SK-N-SH (cell line): ENCODE measurements at regions not wholly inside any gene's neighbourhood (a gene's known extent, or its start where the extent isn't known, plus 50 kb on each side); places are given as distances from the start of the nearest gene placed in this dataset.
A peak's percentile ranks its signal among the peaks of the same experiment; 100 is the strongest.

Experiments
- CTCF ChIA-PET: fragments of 300-600, 350-600 bp; formaldehyde crosslinking; extraction: SDS; loops from one replicate; lab custom pipeline; 2021; lab: Yijun Ruan, JAX
- POLR2A ChIA-PET: fragments of 350-600 bp; sonication (Branson Sonifier 250); formaldehyde crosslinking; extraction: SDS; loops from one replicate; lab custom pipeline; 2020; ENCODE audit warnings: antibody characterized with exemption, inconsistent platforms; lab: Yijun Ruan, JAX
- DNase-seq: peaks from one replicate; pipeline ENCODE4 v3.0.0; 2012
- H2AFZ ChIP-seq: fragments of 200-600 bp; sonication (generic); 2 replicates; pipeline ENCODE4 v1.8.1; 2016; ENCODE audit warnings: antibody characterized with exemption, mild to moderate bottlenecking, low read depth
- H3F3A ChIP-seq: fragments of 200-600 bp; sonication (generic); replicated peaks from 2 replicates; pipeline ENCODE3; 2016; ENCODE audit warnings: antibody characterized with exemption, mild to moderate bottlenecking; ENCODE audit not compliant: insufficient read depth
- H3K27ac ChIP-seq, 2 experiments: fragments of 200-500 bp in 1 of 2; fragments of 200-600 bp in 1 of 2; sonication (Bioruptor generic) in 1 of 2; sonication (generic), shearing (Covaris generic) in 1 of 2; 2 replicates each; pipeline versions ENCODE4 v1.5.1 to v1.6.1; 2014 to 2016; ENCODE audit warnings: low read depth in 2 of 2, inconsistent platforms in 1 of 2, low read length in 1 of 2, mild to moderate bottlenecking in 1 of 2, mixed read lengths in 1 of 2
- H3K27me3 ChIP-seq: fragments of 200-600 bp; sonication (generic), shearing (Covaris generic); 2 replicates; pipeline ENCODE4 v1.6.1; 2016; ENCODE audit warnings: mixed run types; ENCODE audit not compliant: insufficient read depth
- H3K36me3 ChIP-seq, 2 experiments: fragments of 200-500 bp in 1 of 2; fragments of 200-600 bp in 1 of 2; sonication (Bioruptor generic) in 1 of 2; sonication (generic) in 1 of 2; replicated peaks in 1 of 2; 2 replicates each; pipeline versions ENCODE3 to v1.5.1; 2014 to 2016; ENCODE audit warnings: low read length in 1 of 2, mild to moderate bottlenecking in 1 of 2; ENCODE audit not compliant: insufficient read depth in 2 of 2, control insufficient read depth in 1 of 2
- H3K4me1 ChIP-seq, 2 experiments: fragments of 200-500 bp in 1 of 2; fragments of 200-600 bp in 1 of 2; sonication (Bioruptor generic) in 1 of 2; sonication (generic), shearing (Covaris generic) in 1 of 2; 2 replicates each; pipeline versions ENCODE4 v1.5.1 to v1.6.1; 2014 to 2016; ENCODE audit warnings: low read depth in 1 of 2, low read length in 1 of 2, mixed run types in 1 of 2; ENCODE audit not compliant: insufficient read depth in 2 of 2, control insufficient read depth in 1 of 2
- H3K4me2 ChIP-seq: fragments of 200-600 bp; sonication (generic), shearing (Covaris generic); 2 replicates; pipeline ENCODE4 v1.6.1; 2017; ENCODE audit warnings: mixed run types
- H3K4me3 ChIP-seq, 2 experiments: fragments of 200-500 bp in 1 of 2; fragments of 200-600 bp in 1 of 2; sonication (Bioruptor generic) in 1 of 2; sonication (generic), shearing (Covaris generic) in 1 of 2; 2 replicates each; pipeline versions ENCODE4 v1.5.1 to v1.8.1; 2014 to 2016; ENCODE audit warnings: low read depth in 2 of 2, inconsistent platforms in 1 of 2, low read length in 1 of 2, mild to moderate bottlenecking in 1 of 2, mixed read lengths in 1 of 2, moderate library complexity in 1 of 2
- H3K79me2 ChIP-seq: fragments of 200-600 bp; sonication (generic); 2 replicates; pipeline ENCODE4 v1.8.1; 2017; ENCODE audit warnings: mild to moderate bottlenecking; ENCODE audit not compliant: insufficient read depth
- H3K9ac ChIP-seq: fragments of 200-600 bp; sonication (generic); 2 replicates; pipeline ENCODE4 v1.6.1; 2017; ENCODE audit warnings: mixed run types
- H3K9me2 ChIP-seq: fragments of 200-600 bp; sonication (generic); 2 replicates; pipeline ENCODE4 v1.6.1; 2017; ENCODE audit warnings: mixed run types
- H3K9me3 ChIP-seq: fragments of 200-600 bp; sonication (generic); 2 replicates; pipeline ENCODE4 v1.6.1; 2017; ENCODE audit warnings: mixed run types, mild to moderate bottlenecking, moderate library complexity
- H4K20me1 ChIP-seq: fragments of 200-600 bp; sonication (generic); 2 replicates; pipeline ENCODE4 v1.6.1; 2017; ENCODE audit warnings: mild to moderate bottlenecking, mixed run types; ENCODE audit not compliant: insufficient read depth
- CTCF ChIP-seq: fragments of 200-600 bp; sonication (generic); IDR thresholded peaks from 2 replicates; pipeline ENCODE4 v1.6.1; 2017; ENCODE audit warnings: antibody characterized with exemption, mild to moderate bottlenecking, moderate library complexity
- MEF2A ChIP-seq: IDR thresholded peaks from 2 replicates; pipeline ENCODE4 v1.4.0; 2012; ENCODE audit warnings: low read depth, borderline replicate concordance
- MXI1 ChIP-seq: IDR thresholded peaks from 2 replicates; pipeline ENCODE4 v1.6.1; 2012; ENCODE audit warnings: mild to moderate bottlenecking, low read depth, low read length, improper control_type of control experiment
- RAD21 ChIP-seq: IDR thresholded peaks from 2 replicates; pipeline ENCODE4 v1.6.1; 2012; ENCODE audit warnings: mild to moderate bottlenecking, low read length
- RXRA ChIP-seq: IDR thresholded peaks from 2 replicates; pipeline ENCODE4 v1.4.0; 2012; ENCODE audit warnings: low read depth, mild to moderate bottlenecking, borderline replicate concordance
- TCF12 ChIP-seq: IDR thresholded peaks from 2 replicates; pipeline ENCODE4 v1.4.0; 2012
- ZBTB33 ChIP-seq: IDR thresholded peaks from 2 replicates; pipeline ENCODE4 v1.4.0; 2012; ENCODE audit warnings: low read depth, borderline replicate concordance
- WGBS: methylation state at CpG from one replicate; pipeline ENCODE4 v1.1.6; 2017; ENCODE audit warnings: low lambda C conversion rate; 5-methylcytosine and 5-hydroxymethylcytosine counted together

DNA sequence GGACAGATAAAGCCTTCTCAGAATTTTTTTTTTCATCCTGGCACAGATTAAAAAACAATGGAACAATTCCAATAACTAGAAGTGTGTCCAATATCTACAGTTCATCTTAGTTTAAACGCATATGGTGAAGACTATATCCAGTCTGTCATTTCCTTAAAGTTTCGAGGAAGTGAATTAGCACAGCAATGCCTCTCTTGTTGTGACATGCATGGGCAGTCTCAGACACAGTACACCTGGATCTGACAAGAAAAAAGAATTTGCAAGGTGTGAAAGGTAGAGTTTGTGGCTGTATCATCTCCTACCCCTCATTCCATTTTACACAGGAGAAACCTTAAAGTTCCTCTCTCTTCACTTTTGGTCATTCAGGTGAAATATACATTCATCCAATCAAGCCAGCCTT, 100.6 kb upstream of the ADAMTS19 start (continued):
- no peak for TF ChIP-seq RAD21

GRCh38 chr5:129361441-129362025, 98.6 kb upstream of the ADAMTS19 start:
- no peaks in the 10 kb centered on the region for H4K20me1 ChIP-seq
- POLR2A ChIA-PET: no interaction called here
- no peak overlapping the region for H3K9ac ChIP-seq
- H3K27me3 ChIP-seq: no peaks in the 10 kb centered on the region
- no peaks in the 10 kb centered on the region for H3K79me2 ChIP-seq
- no peaks in the 10 kb centered on the region for H3K4me1 ChIP-seq
- 0% methylated on average over 1 of the region's 1 CpG for WGBS
- no peaks in the 10 kb centered on the region for H3K9me2 ChIP-seq
- CTCF ChIA-PET: interaction anchor here (0.9 to 2.0 kb wide), 3 partner anchors 19 to 407 kb away, joined by 3 to 8 read pairs (median 3); no protein-coding TSS in a partner anchor
- TF ChIP-seq CTCF (peak; percentile 61), RXRA (no peak), RAD21 (peak; percentile 33; the same call in 1 of the 2 replicates)
- no peak overlapping the region for H3K27ac ChIP-seq
- no peaks in the 10 kb centered on the region for H3K36me3 ChIP-seq
- H3K4me2 ChIP-seq: no peak overlapping the region
- DNase-seq: no peak
- no peak overlapping the region; a peak in 1 of 4 replicates for H3K4me3 ChIP-seq
- no peaks in the 10 kb centered on the region for H3F3A ChIP-seq
- H2AFZ ChIP-seq: no peak overlapping the region
- H3K9me3 ChIP-seq: no peaks in the 10 kb centered on the region

GRCh38 chr5:129362456-129362855, 97.6 kb upstream of the ADAMTS19 start:
- H3K9ac ChIP-seq: no peak overlapping the region
- H2AFZ ChIP-seq: no peak overlapping the region
- CTCF ChIA-PET: interaction anchor here (0.6 to 1.5 kb wide), 3 partner anchors 18 to 406 kb away, joined by 3 read pairs; no protein-coding TSS in a partner anchor
- no peaks in the 10 kb centered on the region for H3K9me3 ChIP-seq
- H3F3A ChIP-seq: no peaks in the 10 kb centered on the region
- no peaks in the 10 kb centered on the region for H3K9me2 ChIP-seq
- H3K4me1 ChIP-seq: no peaks in the 10 kb centered on the region
- POLR2A ChIA-PET: no interaction called here
- no peak overlapping the region for H3K4me3 ChIP-seq
- no peaks in the 10 kb centered on the region for H3K27me3 ChIP-seq
- no peaks in the 10 kb centered on the region for H3K36me3 ChIP-seq
- TF ChIP-seq TCF12 (no peak), ZBTB33 (no peak), RXRA (no peak), MEF2A (no peak), MXI1 (no peak)
- no peak overlapping the region for H3K27ac ChIP-seq
- DNase-seq: no peak
- H3K4me2 ChIP-seq: no peak overlapping the region
- H4K20me1 ChIP-seq: no peaks in the 10 kb centered on the region
- H3K79me2 ChIP-seq: no peaks in the 10 kb centered on the region
